Muscle of leg (tissue), 3 donors: ENCODE measurements at regions not wholly inside any gene's neighbourhood (a gene's known extent, or its start where the extent isn't known, plus 50 kb on each side); places are given as distances from the start of the nearest gene placed in this dataset.
A peak's percentile ranks its signal among the peaks of the same experiment; 100 is the strongest.

Experiments used
- DNase-seq: peaks from one replicate; pipeline ENCODE4 v3.0.0; 2013
- H3K27ac ChIP-seq: one replicate; pipeline ENCODE4 v1.5.1; 2013; ENCODE audit warnings: mild to moderate bottlenecking, low read length, control low read depth
- H3K27me3 ChIP-seq: one replicate; pipeline ENCODE4 v1.6.1; 2013; ENCODE audit warnings: low read length; ENCODE audit not compliant: control insufficient read depth, insufficient read depth
- H3K36me3 ChIP-seq: one replicate; pipeline ENCODE4 v1.6.1; 2013; ENCODE audit warnings: low read length; ENCODE audit not compliant: control insufficient read depth, insufficient read depth
- H3K4me1 ChIP-seq: one replicate; pipeline ENCODE4 v1.6.1; 2013; ENCODE audit warnings: low read length; ENCODE audit not compliant: control insufficient read depth, insufficient read depth
- H3K4me3 ChIP-seq: one replicate; pipeline ENCODE4 v1.5.1; 2013; ENCODE audit warnings: low read length, control low read depth
- H3K9me3 ChIP-seq: replicated peaks from 2 replicates; pipeline ENCODE4 v1.6.1; 2013; ENCODE audit warnings: low read depth, low read length; ENCODE audit not compliant: control insufficient read depth
- WGBS: methylation state at CpG from one replicate; pipeline ENCODE4 v1.1.5; 2013; ENCODE audit warnings: missing lambda C conversion rate; ENCODE audit not compliant: insufficient coverage; 5-methylcytosine and 5-hydroxymethylcytosine counted together

DNA sequence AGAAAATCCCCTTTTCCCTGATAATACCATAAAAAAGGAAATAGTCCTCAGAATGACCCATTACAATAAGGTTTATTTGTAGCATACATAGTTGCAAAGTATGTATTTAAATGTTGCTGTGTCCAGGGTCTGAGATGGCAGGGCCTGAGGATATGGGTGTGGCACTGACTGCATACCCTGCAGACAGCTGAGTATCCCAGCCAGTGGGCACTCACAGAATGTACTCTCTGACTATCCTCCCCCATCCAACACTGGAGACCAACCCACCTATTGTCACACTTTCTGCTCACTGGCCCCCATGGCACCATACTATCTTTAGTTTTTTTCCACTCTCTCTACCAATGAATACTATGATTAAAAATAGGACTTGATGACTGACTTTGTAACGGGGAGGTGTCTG is 215.8 kb upstream of the FOXA2 start:
- H3K9me3 ChIP-seq, result no peaks in the 10 kb centered on the region
- H3K27ac ChIP-seq, result peak overlapping the region; percentile 6
- H3K4me1 ChIP-seq, result peaks cover 48% of the 10 kb centered on the region
- H3K36me3 ChIP-seq, result no peaks in the 10 kb centered on the region
- WGBS, result no CpG with 5 or more reads among the region's 1 CpG
- no peak overlapping the region for H3K4me3 ChIP-seq
- DNase-seq, result no peak
- H3K27me3 ChIP-seq, result no peaks in the 10 kb centered on the region

- WGBS, result 26% methylated on average over 2 of the region's 4 CpGs
- Histone ChIP-seq H3K4me3 (no peak overlapping the region), H3K36me3 (no peaks in the 10 kb centered on the region), H3K9me3 (no peaks in the 10 kb centered on the region), H3K27me3 (no peaks in the 10 kb centered on the region), H3K27ac (no peak overlapping the region), H3K4me1 (peaks cover 46% of the 10 kb centered on the region)
- DNase-seq, result no peak
Measured at GRCh38 chr20:22801528-22801927, 217.2 kb upstream of the FOXA2 start.

DNA sequence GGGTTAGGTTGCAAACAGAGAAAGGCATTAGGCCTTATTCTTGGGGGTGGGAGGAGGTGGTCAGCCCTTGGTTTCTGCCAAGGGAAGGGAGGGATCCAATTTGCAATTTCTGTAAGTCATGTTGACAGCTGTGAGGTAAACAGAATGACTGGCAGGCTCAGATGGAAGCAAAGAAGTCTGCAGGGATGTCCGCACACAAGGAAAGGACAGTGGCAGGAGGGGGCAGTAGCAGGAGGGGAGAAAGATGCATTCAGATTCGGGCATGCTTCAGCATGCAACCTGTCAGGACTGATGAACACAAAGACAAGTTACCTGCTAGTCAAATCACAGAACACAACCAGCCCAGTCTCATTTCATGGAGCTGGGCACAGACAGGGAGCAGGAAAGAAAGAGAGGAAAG is 217.9 kb upstream of the FOXA2 start:
- no peak overlapping the region for H3K27ac ChIP-seq
- WGBS, result no CpG with 5 or more reads among the region's 2 CpGs
- peaks cover 47% of the 10 kb centered on the region for H3K4me1 ChIP-seq
- no peaks in the 10 kb centered on the region for H3K27me3 ChIP-seq
- no peaks in the 10 kb centered on the region for H3K9me3 ChIP-seq
- H3K36me3 ChIP-seq, result no peaks in the 10 kb centered on the region
- no peak overlapping the region for H3K4me3 ChIP-seq
- DNase-seq, result no peak

GRCh38 chr20:22805219-22805618 is 220.8 kb upstream of the FOXA2 start:
- peak; percentile 95 for DNase-seq
- Histone ChIP-seq H3K27me3 (no peaks in the 10 kb centered on the region), H3K9me3 (no peaks in the 10 kb centered on the region), H3K36me3 (no peaks in the 10 kb centered on the region), H3K4me3 (no peak overlapping the region), H3K4me1 (peaks cover 64% of the 10 kb centered on the region), H3K27ac (no peak overlapping the region)
- WGBS, result 20% methylated on average over 4 of the region's 4 CpGs

DNA sequence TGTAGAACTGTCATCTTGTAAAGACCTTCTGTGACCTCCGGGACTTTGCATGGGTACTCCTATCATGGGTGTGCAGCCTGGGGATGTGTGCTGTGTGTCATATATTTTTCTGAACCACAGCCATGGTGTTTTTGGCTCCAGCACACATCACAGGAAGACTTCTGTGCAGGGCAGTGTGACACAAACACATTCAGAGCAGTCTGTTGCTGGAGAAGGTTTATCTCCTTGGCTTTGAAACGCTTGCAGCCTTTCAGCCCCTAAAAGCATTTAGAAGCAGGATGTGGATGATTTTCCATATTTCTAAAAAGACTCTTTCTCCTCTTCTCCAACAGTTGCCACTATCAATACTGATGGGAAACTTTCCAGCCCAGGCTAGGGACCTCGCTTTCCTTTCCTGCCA is 221.6 kb upstream of the FOXA2 start:
- Histone ChIP-seq H3K4me1 (peaks cover 64% of the 10 kb centered on the region), H3K9me3 (no peaks in the 10 kb centered on the region), H3K36me3 (no peaks in the 10 kb centered on the region), H3K4me3 (no peak overlapping the region), H3K27me3 (no peaks in the 10 kb centered on the region), H3K27ac (no peak overlapping the region)
- DNase-seq, result no peak
- WGBS, result no CpG with 5 or more reads among the region's 3 CpGs

GRCh38 chr20:22807045-22807444 is 222.7 kb upstream of the FOXA2 start:
- H3K27ac ChIP-seq, result no peak overlapping the region
- H3K36me3 ChIP-seq, result no peaks in the 10 kb centered on the region
- no peak overlapping the region for H3K4me3 ChIP-seq
- no peak for DNase-seq
- WGBS, result 80% methylated on average over 1 of the region's 3 CpGs
- H3K9me3 ChIP-seq, result no peaks in the 10 kb centered on the region
- H3K27me3 ChIP-seq, result no peaks in the 10 kb centered on the region
- peaks cover 62% of the 10 kb centered on the region for H3K4me1 ChIP-seq

DNA sequence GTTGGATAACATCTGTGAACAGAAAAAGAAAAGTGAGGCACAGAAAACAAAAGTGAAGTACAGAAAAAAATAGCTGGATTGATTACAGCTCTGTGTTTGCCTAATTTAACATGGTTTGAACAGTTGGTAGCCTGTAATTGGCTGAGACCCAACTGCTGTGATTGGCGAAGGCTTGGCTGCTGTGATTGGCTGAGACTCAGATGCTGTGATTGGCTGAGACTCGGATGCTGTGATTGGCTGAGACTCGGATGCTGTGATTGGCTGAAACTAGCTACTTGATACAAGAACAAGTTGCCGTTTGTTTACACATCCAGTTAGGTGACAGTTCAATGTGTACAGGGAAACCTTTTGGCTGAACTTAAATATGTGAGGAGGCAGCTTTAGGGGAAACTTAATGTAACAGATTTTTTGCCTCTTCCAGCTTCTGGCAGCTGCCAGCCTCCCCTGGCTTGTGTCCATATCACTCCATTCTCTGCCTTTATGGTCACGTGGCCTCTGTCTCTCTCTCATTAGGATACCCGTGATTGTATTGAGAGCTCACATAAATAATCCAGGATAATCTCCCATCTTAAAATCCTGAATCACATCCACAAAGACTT is 223.4 kb upstream of the FOXA2 start:
- no peak overlapping the region for H3K27ac ChIP-seq
- H3K9me3 ChIP-seq, result no peaks in the 10 kb centered on the region
- no peaks in the 10 kb centered on the region for H3K27me3 ChIP-seq
- no peaks in the 10 kb centered on the region for H3K36me3 ChIP-seq
- peaks cover 55% of the 10 kb centered on the region for H3K4me1 ChIP-seq
- WGBS, result 72% methylated on average over 5 of the region's 6 CpGs
- no peak for DNase-seq
- H3K4me3 ChIP-seq, result no peak overlapping the region

DNA sequence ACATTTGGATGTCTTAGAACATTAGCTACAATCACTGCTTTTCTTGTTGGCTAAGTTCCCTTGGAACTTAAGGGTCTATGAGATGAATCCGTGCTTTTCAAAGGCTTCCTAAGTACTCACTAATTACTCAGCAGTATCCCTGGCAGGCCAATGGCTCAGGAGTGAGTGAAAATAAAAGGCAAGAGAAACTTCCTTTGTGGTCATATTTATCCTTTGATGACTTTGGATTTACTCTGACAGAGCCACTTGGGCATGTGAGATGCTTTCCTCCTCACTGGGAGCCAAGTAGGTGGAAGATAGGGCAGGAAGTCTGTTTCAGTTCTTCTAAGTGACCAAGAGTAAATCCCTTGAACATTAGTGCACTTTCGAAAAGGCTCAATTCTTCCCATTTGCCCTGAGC is 224.3 kb upstream of the FOXA2 start:
- no peaks in the 10 kb centered on the region for H3K9me3 ChIP-seq
- 75% methylated on average over 1 of the region's 2 CpGs for WGBS

DNA sequence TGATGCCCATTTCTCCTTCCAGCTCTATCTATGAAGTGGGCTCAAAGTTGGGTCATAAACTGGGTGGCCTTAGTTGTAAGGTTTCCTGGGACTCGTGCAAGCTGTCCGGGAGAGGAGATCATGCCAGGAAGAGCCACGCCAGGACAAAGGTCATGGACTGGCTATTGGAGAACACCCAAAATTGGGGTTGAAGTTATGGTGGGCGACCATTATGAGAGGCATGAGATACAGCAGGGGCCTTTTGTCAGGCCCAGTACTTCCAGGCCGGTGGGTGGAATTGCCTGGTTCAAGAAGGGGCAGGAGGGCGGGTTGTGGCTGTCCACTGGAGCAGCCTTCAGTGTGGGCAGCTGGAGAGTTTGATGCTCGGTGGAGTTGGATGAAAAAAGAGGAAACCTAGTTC is 225.1 kb upstream of the SSTR4 start:
- H3K4me1 ChIP-seq, result peaks cover 50% of the 10 kb centered on the region
- no peak for DNase-seq
- no peak overlapping the region for H3K4me3 ChIP-seq
- H3K36me3 ChIP-seq, result no peaks in the 10 kb centered on the region
- H3K27me3 ChIP-seq, result no peaks in the 10 kb centered on the region
- H3K27ac ChIP-seq, result peak overlapping the region; percentile 76
- H3K9me3 ChIP-seq, result no peaks in the 10 kb centered on the region
- 83% methylated on average over 7 of the region's 7 CpGs for WGBS

More for the DNA sequence above, 224.3 kb upstream of the FOXA2 start:
- Histone ChIP-seq H3K27ac (no peak overlapping the region), H3K27me3 (no peaks in the 10 kb centered on the region), H3K4me3 (no peak overlapping the region), H3K4me1 (peaks cover 50% of the 10 kb centered on the region), H3K36me3 (no peaks in the 10 kb centered on the region)
- no peak for DNase-seq

GRCh38 chr20:22810626-22811569 is 224.2 kb upstream of the SSTR4 start:
- peaks cover 52% of the 10 kb centered on the region for H3K4me1 ChIP-seq
- peak; percentile 75 for DNase-seq
- H3K36me3 ChIP-seq, result no peaks in the 10 kb centered on the region
- H3K27me3 ChIP-seq, result no peaks in the 10 kb centered on the region
- peak overlapping the region; percentile 76 for H3K27ac ChIP-seq
- no peaks in the 10 kb centered on the region for H3K9me3 ChIP-seq
- H3K4me3 ChIP-seq, result no peak overlapping the region
- 56% methylated on average over 6 of the region's 11 CpGs for WGBS
